CD4-positive, CD25-positive, alpha-beta regulatory T cell (primary cell): ENCODE measurements at regions not wholly inside any gene's neighbourhood (a gene's known extent, or its start where the extent isn't known, plus 50 kb on each side); places are given as distances from the start of the nearest gene placed in this dataset.
"Not testable (repeated sequence)": the region's sequence is repeated elsewhere in the genome, so short reads cannot be mapped to it uniquely, and the experiment has no call there.

Experiments used
- ATAC-seq, 2 donors: fragments of 150-1000 bp; cut with Tn5 transposase; one replicate each; pipeline ENCODE4 v1.10.0; 2021; ENCODE audit warnings: low read depth in 2 of 2, moderate number of reproducible peaks in 2 of 2, moderate library complexity in 1 of 2
- DNase-seq, 3 donors: peaks; one replicate each; pipeline versions ENCODE4 v3.0.0 to v3.0.0-alpha.2; 2012 to 2022; ENCODE audit warnings: mixed read lengths in 1 of 3
- H3K27ac ChIP-seq: one replicate; pipeline ENCODE4 v1.7.0; 2013; ENCODE audit warnings: mild to moderate bottlenecking, low read length; ENCODE audit not compliant: insufficient read depth, poor library complexity, severe bottlenecking
- H3K27me3 ChIP-seq: one replicate; pipeline ENCODE4 v1.7.0; 2013; ENCODE audit warnings: low read length; ENCODE audit not compliant: control insufficient read depth, insufficient read depth
- H3K36me3 ChIP-seq: one replicate; pipeline ENCODE4 v1.7.0; 2013; ENCODE audit warnings: mild to moderate bottlenecking, low read length, moderate library complexity; ENCODE audit not compliant: control insufficient read depth, insufficient read depth
- H3K4me1 ChIP-seq: 2 replicates; pipeline ENCODE4 v1.7.0; 2013; ENCODE audit warnings: mild to moderate bottlenecking, low read length; ENCODE audit not compliant: insufficient read depth, control insufficient read depth, poor library complexity, severe bottlenecking
- H3K4me3 ChIP-seq: one replicate; pipeline ENCODE4 v1.7.0; 2013; ENCODE audit warnings: low read depth, mild to moderate bottlenecking, low read length, moderate library complexity
- H3K9me3 ChIP-seq, 2 experiments: 1 replicate in 1 of 2; 2 replicates in 1 of 2; pipeline ENCODE4 v1.7.0; 2013; ENCODE audit warnings: low read length in 2 of 2, mild to moderate bottlenecking in 1 of 2, moderate library complexity in 1 of 2; ENCODE audit not compliant: control insufficient read depth in 2 of 2
- H3K27ac Mint-ChIP-seq, 3 donors: one replicate each; pipeline ENCODE4 v1.8.0; 2020 to 2022; ENCODE audit warnings: mild to moderate bottlenecking in 3 of 3, mixed read lengths in 3 of 3, moderate library complexity in 2 of 3
- H3K27me3 Mint-ChIP-seq: one replicate; pipeline ENCODE4 v1.8.0; 2022; ENCODE audit warnings: mild to moderate bottlenecking, mixed read lengths
- H3K36me3 Mint-ChIP-seq: one replicate; pipeline ENCODE4 v1.8.0; 2020; ENCODE audit warnings: mixed read lengths
- H3K4me1 Mint-ChIP-seq, 4 donors: one replicate each; pipeline ENCODE4 v1.8.0; 2020 to 2022; ENCODE audit warnings: mixed read lengths in 4 of 4, mild to moderate bottlenecking in 1 of 4
- H3K4me3 Mint-ChIP-seq, 4 donors: one replicate each; pipeline ENCODE4 v1.8.0; 2020 to 2022; ENCODE audit warnings: mild to moderate bottlenecking in 4 of 4, mixed read lengths in 4 of 4, moderate library complexity in 3 of 4
- H3K9me3 Mint-ChIP-seq, 7 donors: one replicate each; pipeline ENCODE4 v1.8.0; 2020 to 2022; ENCODE audit warnings: mixed read lengths in 7 of 7, mild to moderate bottlenecking in 3 of 7, moderate library complexity in 2 of 7

DNA sequence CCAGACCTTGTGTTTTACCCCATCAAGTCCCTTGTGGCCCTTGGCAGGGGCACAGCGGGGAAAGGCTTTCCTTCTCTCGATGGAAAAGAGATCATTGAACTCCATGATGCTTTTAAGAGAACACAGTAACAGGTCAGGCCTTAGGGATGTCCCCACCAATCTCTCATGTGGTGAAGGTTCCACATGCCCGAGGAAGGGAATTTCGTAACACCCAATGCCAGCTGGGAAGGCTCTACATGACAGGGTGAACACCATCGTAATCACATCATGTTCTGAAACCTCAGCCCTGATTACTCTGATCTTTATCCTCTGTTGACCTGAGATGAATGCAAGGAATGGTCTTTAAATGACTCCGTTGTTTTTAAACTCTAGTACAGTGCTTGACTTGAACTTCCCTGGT is 105.5 kb upstream of the SPAG17 start:
- Mint-ChIP-seq H3K9me3 (no peaks in the 10 kb centered on the region), H3K36me3 (no peaks in the 10 kb centered on the region), H3K27ac (no peak overlapping the region), H3K4me3 (no peak overlapping the region), H3K4me1 (no peaks in the 10 kb centered on the region), H3K27me3 (no peaks in the 10 kb centered on the region)
- Histone ChIP-seq H3K27me3 (no peaks in the 10 kb centered on the region), H3K9me3 (no peaks in the 10 kb centered on the region), H3K4me3 (no peak overlapping the region), H3K27ac (no peak overlapping the region), H3K4me1 (no peaks in the 10 kb centered on the region), H3K36me3 (no peaks in the 10 kb centered on the region)
- no peak for DNase-seq
- no peak for ATAC-seq

DNA sequence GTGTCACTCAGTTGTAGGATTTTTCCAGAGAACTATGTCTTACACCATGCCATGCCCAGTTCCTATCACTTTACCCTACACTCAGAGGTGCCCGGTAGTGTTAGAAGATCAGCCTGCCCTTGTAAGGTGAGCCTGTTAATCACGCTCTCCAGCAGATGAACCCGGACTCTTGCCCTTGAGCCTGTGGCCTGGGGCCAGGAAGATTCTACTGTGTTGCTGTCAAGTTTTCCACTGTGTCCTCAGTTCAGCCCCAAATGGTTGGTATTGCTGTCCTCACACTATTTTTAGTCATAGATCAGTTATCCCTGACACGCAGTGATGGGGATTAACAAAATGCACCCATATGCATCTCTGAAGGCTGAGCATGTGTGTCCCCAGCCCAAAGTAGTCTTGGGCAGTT is 105.0 kb upstream of the SPAG17 start:
- Mint-ChIP-seq H3K27me3 (no peaks in the 10 kb centered on the region), H3K9me3 (no peaks in the 10 kb centered on the region), H3K27ac (no peak overlapping the region), H3K4me3 (no peak overlapping the region), H3K36me3 (no peaks in the 10 kb centered on the region), H3K4me1 (no peaks in the 10 kb centered on the region)
- H3K4me3 ChIP-seq, result no peak overlapping the region
- no peaks in the 10 kb centered on the region for H3K4me1 ChIP-seq
- DNase-seq (no peak), ATAC-seq (no peak)
- H3K27ac ChIP-seq, result no peak overlapping the region
- H3K9me3 ChIP-seq, result no peaks in the 10 kb centered on the region
- no peaks in the 10 kb centered on the region for H3K36me3 ChIP-seq
- no peaks in the 10 kb centered on the region for H3K27me3 ChIP-seq

DNA sequence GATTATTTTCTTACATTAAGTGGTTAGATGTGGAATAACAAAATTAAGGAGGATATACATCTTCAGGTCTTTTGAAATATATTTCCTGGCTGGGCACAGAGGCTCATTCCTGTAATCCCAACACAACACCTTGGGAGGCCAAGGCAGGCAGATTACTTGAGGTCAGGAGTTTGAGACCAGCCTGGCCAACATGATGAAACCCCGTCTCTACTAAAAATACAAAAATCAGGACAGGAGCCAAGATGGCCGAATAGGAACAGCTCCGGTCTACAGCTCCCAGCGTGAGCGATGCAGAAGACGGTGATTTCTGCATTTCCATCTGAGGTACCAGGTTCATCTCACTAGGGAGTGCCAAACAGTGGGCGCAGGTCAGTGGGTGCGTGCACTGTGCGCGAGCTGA is 95.6 kb upstream of the SPAG17 start:
- not testable (repeated sequence) for H3K27me3 Mint-ChIP-seq, H3K4me3 ChIP-seq, H3K4me1 Mint-ChIP-seq, H3K27ac Mint-ChIP-seq, H3K9me3 ChIP-seq, H3K27me3 ChIP-seq, ATAC-seq, H3K36me3 Mint-ChIP-seq, H3K4me3 Mint-ChIP-seq, H3K27ac ChIP-seq, DNase-seq, H3K4me1 ChIP-seq, H3K36me3 ChIP-seq
- peaks cover 0 to 11% (median 2%) of the 10 kb centered on the region in 7 donors for H3K9me3 Mint-ChIP-seq

DNA sequence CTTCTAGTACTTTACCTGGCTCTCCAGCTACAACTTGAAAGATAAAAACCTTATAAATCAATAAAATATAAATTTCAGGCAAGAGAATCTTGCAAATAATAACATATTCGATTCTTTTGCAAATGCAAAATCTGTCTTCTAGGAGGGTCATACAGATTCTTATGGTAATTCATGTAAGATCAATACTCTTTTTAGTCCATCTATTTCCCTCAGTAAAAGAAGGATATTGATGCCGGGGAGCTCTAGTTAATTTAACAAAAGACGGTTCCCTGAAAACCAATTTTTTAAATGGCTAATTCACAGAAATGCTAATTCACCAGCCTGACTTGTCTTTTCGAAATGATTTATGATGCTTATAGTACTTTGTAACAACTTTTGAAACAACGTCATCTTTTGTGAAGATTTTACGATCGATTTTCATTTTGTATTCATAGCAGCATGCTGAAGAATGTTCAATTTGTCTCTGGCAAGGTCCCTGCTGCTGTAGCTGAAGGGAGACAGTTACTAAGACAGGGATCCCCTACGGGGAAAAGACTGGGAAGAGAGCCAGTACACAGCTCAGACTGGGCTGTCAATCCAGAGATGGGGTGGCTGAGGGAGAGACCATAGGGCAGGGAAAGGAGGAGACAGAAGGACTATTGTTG is 90.6 kb upstream of the SPAG17 start:
- Histone ChIP-seq H3K4me3 (no peak overlapping the region), H3K36me3 (no peaks in the 10 kb centered on the region), H3K27me3 (no peaks in the 10 kb centered on the region), H3K9me3 (no peaks in the 10 kb centered on the region), H3K27ac (no peak overlapping the region), H3K4me1 (no peaks in the 10 kb centered on the region)
- Mint-ChIP-seq H3K4me3 (no peak overlapping the region), H3K27ac (no peak overlapping the region), H3K36me3 (no peaks in the 10 kb centered on the region), H3K9me3 (peaks cover 0 to 11% (median 2%) of the 10 kb centered on the region in 7 donors), H3K4me1 (no peaks in the 10 kb centered on the region), H3K27me3 (no peaks in the 10 kb centered on the region)
- DNase-seq (no peak), ATAC-seq (no peak)

DNA sequence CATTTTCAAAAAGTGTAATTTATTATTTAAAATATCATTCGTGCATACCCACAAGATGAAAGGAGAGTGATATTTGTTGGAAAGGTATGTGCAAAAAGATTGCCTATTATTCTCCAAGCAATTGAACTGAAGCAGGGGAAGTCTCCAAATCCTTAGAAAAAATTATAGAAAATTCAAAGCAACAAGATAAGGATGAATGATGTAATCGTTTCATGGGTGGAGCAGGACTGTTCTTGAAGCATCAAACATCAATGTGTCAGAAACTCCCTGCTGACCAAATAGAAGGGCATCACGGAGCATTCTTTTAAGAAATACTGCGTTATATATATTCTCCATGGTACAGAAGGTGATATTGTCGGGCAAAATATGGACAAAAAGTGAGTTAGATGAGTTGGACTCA is 87.9 kb upstream of the SPAG17 start:
- Histone ChIP-seq H3K27ac (no peak overlapping the region), H3K4me3 (no peak overlapping the region), H3K36me3 (no peaks in the 10 kb centered on the region), H3K9me3 (no peaks in the 10 kb centered on the region), H3K27me3 (no peaks in the 10 kb centered on the region), H3K4me1 (no peaks in the 10 kb centered on the region)
- H3K27ac Mint-ChIP-seq, result no peak overlapping the region
- no peaks in the 10 kb centered on the region for H3K36me3 Mint-ChIP-seq
- H3K4me3 Mint-ChIP-seq, result no peak overlapping the region
- ATAC-seq (no peak), DNase-seq (no peak)
- peaks cover 0 to 7% (median 0%) of the 10 kb centered on the region in 7 donors for H3K9me3 Mint-ChIP-seq
- H3K4me1 Mint-ChIP-seq, result no peaks in the 10 kb centered on the region
- no peaks in the 10 kb centered on the region for H3K27me3 Mint-ChIP-seq

DNA sequence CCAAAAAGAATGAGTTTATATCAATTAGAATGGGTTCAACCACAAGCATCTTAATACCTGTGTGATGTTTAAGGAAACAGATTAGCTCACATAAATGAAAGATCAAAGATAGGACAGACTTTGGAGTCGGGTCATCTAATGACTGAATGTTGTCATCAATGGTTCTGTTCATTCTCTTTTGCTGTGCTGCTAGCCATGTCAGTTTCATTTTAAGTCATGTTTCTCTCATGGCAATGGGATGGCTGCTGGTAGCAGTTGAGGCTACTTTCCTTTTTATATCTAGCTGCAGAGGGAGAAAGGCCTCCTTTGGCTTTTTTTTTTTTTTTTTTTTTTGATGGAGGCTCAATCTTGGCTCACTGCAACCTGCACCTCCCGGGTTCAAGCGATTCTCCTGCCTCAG is 86.9 kb upstream of the SPAG17 start:
- Mint-ChIP-seq H3K4me1 (no peaks in the 10 kb centered on the region), H3K27me3 (no peaks in the 10 kb centered on the region), H3K4me3 (no peak overlapping the region), H3K36me3 (no peaks in the 10 kb centered on the region), H3K9me3 (peaks cover 0 to 1% (median 0%) of the 10 kb centered on the region in 7 donors), H3K27ac (no peak overlapping the region)
- Histone ChIP-seq H3K27me3 (no peaks in the 10 kb centered on the region), H3K27ac (no peak overlapping the region), H3K4me3 (no peak overlapping the region), H3K9me3 (no peaks in the 10 kb centered on the region), H3K36me3 (no peaks in the 10 kb centered on the region), H3K4me1 (no peaks in the 10 kb centered on the region)
- ATAC-seq, result no peak
- DNase-seq, result no peak

DNA sequence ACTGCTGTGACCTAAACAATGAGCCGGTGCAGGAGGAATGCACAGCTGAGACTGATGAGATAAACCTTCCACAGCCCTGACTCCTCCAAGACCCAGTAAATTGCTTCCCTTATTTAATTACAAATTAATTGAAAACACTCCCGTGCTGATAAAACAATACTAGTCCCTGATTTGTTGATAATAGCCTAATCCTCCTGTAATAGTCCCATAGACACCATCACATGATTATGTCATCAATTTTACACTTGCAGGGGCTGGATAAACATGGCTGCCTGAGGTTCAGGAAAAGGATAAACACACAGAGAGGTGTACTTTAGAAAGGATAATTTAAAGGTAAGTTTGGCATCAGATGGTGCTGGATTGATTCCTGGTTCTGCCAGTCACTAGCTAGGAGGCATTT is 84.6 kb upstream of the SPAG17 start:
- Mint-ChIP-seq H3K4me1 (no peaks in the 10 kb centered on the region), H3K36me3 (no peaks in the 10 kb centered on the region), H3K27ac (no peak overlapping the region), H3K4me3 (no peak overlapping the region), H3K9me3 (peaks cover 0 to 2% (median 0%) of the 10 kb centered on the region in 7 donors), H3K27me3 (no peaks in the 10 kb centered on the region)
- H3K4me3 ChIP-seq, result no peak overlapping the region
- H3K27ac ChIP-seq, result no peak overlapping the region
- ATAC-seq (no peak), DNase-seq (no peak)
- H3K27me3 ChIP-seq, result no peaks in the 10 kb centered on the region
- H3K9me3 ChIP-seq, result no peaks in the 10 kb centered on the region
- H3K36me3 ChIP-seq, result no peaks in the 10 kb centered on the region
- no peaks in the 10 kb centered on the region for H3K4me1 ChIP-seq

DNA sequence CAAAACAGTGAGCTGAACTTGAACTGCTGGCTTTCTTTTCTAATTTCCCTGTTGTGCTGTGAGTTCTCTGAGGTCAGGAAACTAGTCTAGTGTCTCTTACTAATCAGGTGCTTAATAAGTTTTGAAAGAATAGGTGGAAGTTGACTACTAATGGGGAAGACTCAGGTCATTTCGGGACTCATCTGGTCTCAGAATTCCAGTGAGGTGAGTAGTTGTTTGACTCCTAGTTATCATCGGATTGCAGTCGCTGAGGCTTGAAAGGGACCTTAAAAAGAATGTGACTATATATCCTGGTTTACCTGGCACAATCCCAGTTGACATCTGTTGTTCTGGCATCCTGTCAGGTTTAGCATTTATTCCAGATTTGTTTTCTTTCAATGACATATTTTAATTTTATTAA is 81.4 kb upstream of the SPAG17 start:
- H3K4me3 ChIP-seq, result no peak overlapping the region
- Mint-ChIP-seq H3K9me3 (peaks cover 0 to 4% (median 0%) of the 10 kb centered on the region in 7 donors), H3K27me3 (no peaks in the 10 kb centered on the region), H3K36me3 (no peaks in the 10 kb centered on the region), H3K4me3 (no peak overlapping the region), H3K27ac (no peak overlapping the region), H3K4me1 (no peaks in the 10 kb centered on the region)
- H3K27ac ChIP-seq, result no peak overlapping the region
- H3K27me3 ChIP-seq, result no peaks in the 10 kb centered on the region
- no peaks in the 10 kb centered on the region for H3K36me3 ChIP-seq
- H3K4me1 ChIP-seq, result no peaks in the 10 kb centered on the region
- DNase-seq (no peak), ATAC-seq (no peak)
- no peaks in the 10 kb centered on the region for H3K9me3 ChIP-seq
